C4-2B (cell line): ENCODE measurements at regions not wholly inside any gene's neighbourhood (a gene's known extent, or its start where the extent isn't known, plus 50 kb on each side); places are given as distances from the start of the nearest gene placed in this dataset.

ENCODE experiments used
- CTCF ChIP-seq: fragments of 450-650 bp; conservative IDR thresholded peaks from 2 replicates; pipeline ENCODE4 v1.5.1; 2017; ENCODE audit warnings: mild to moderate bottlenecking
- ZFX ChIP-seq: fragments of 450-650 bp; IDR thresholded peaks from 2 replicates; pipeline ENCODE4 v1.6.1; 2017

- TF ChIP-seq CTCF: no peak
- no peak for TF ChIP-seq ZFX
These were observed 508.6 kb downstream of the ADCYAP1 start for GRCh38 chr18:1413323-1413675.
